ENCODE measurements at regions not wholly inside any gene's neighbourhood (a gene's known extent, or its start where the extent isn't known, plus 50 kb on each side); places are given as distances from the start of the nearest gene placed in this dataset.

DNA sequence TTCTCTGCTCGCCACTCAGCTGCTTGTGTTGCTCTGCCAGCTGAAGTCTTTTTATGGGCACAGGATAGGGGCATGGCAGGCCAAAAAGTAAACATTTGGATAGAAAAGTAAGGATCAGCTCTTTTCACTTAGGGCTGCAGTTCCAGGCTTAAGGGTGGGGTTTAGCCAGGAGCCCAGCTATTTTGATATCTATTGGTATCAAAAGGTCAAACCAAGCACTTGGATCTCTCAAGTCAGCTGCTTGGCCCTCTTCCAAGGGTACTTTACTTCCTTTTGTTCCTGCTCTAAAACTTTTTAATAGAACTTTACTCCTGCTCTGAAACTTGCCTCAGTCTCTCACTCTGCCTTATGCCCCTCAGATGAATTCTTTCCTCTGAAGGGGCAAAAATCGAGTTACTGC lies 55.7 kb upstream of the ABCC4 start:
- H3K27ac ChIP-seq (replicated peaks; ENCODE audit: low read length) = no peak overlapping the region
- H2BK5ac ChIP-seq (ENCODE audit: low read length) = no peak overlapping the region
- DNase-seq (ENCODE audit: low spot score) = no peak
- no peaks in the 10 kb centered on the region for H3K79me1 ChIP-seq (ENCODE audit: low read depth, low read length)
- no peak overlapping the region for H2BK12ac ChIP-seq (ENCODE audit: low read length)
- H3K9ac ChIP-seq (ENCODE audit: low read depth, low read length, poor library complexity) = no peak overlapping the region
- no peak overlapping the region for H2AFZ ChIP-seq (ENCODE audit: low read length)
- WGBS, 2 donors (ENCODE audit: extremely low coverage in 2 of 2, insufficient read length in 2 of 2, insufficient replicate concordance in 1 of 2) = no CpG with 5 or more reads among the region's 2 CpGs
- H2AK5ac ChIP-seq (ENCODE audit: low read depth, low read length) = no peak overlapping the region
- H3K36me3 ChIP-seq (replicated peaks in 1 of 2; ENCODE audit: control insufficient read depth in 2 of 2, insufficient read depth in 2 of 2, low read length in 2 of 2) = no peaks in the 10 kb centered on the region
- H3K23ac ChIP-seq (ENCODE audit: low read depth, low read length, poor library complexity) = no peak overlapping the region
- H3K4me3 ChIP-seq (ENCODE audit: low read length in 2 of 2) = no peak overlapping the region
- H3K4me1 ChIP-seq (ENCODE audit: control insufficient read depth in 2 of 2, insufficient read depth in 1 of 2, low read depth in 1 of 2, low read length in 2 of 2) = peaks cover 18 to 27% of the 10 kb centered on the region in 2 donors
- H3K18ac ChIP-seq (ENCODE audit: low read length) = peak overlapping the region; percentile 57
- no peak overlapping the region for H3K14ac ChIP-seq (ENCODE audit: low read length)
- no peak overlapping the region for H3K4ac ChIP-seq (ENCODE audit: low read length)
- H3K4me2 ChIP-seq (ENCODE audit: insufficient read depth, low read length, poor library complexity, severe bottlenecking) = no peak overlapping the region
- no peak overlapping the region for H4K91ac ChIP-seq (ENCODE audit: low read depth, low read length, poor library complexity)
- no peak overlapping the region for H4K8ac ChIP-seq (ENCODE audit: low read depth, low read length)
- H3K9me3 ChIP-seq (replicated peaks in 1 of 2; ENCODE audit: control insufficient read depth in 2 of 2, insufficient read depth in 1 of 2, low read depth in 1 of 2, low read length in 2 of 2) = peaks cover 2 to 18% of the 10 kb centered on the region in 2 donors
- no peak overlapping the region for H2BK120ac ChIP-seq (ENCODE audit: low read depth, low read length)
- no peak overlapping the region for H2BK15ac ChIP-seq (ENCODE audit: low read length)
- H3K27me3 ChIP-seq (ENCODE audit: control insufficient read depth in 3 of 3, insufficient read depth in 3 of 3, low read depth in 1 of 3, low read length in 3 of 3) = no peaks in the 10 kb centered on the region

DNA sequence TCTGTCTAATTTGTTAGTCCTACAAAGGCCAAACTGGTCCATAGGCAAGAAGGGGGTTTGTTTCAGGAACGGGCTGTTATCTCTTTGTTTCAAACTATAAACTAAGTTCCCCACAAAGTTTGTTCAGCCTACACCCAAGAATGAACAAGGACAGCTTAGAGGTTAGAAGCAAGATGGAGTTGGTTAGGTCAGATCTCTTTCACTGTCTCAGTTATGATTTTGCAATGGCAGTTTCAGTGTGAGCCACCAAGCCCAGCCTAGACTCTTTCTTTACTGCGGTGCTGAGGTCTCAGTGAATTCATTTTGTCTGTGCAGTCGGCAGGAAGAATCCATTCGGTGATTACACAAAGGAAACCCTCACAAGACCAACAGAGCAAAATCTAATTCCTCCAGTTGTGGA lies 56.6 kb upstream of the ABCC4 start:
- Histone ChIP-seq H3K4me3 (ENCODE audit: low read length in 2 of 2) (no peak overlapping the region), H4K91ac (ENCODE audit: low read depth, low read length, poor library complexity) (no peak overlapping the region), H3K4me1 (ENCODE audit: control insufficient read depth in 2 of 2, insufficient read depth in 1 of 2, low read depth in 1 of 2, low read length in 2 of 2) (peaks cover 16 to 27% of the 10 kb centered on the region in 2 donors), H3K14ac (ENCODE audit: low read length) (no peak overlapping the region), H3K23ac (ENCODE audit: low read depth, low read length, poor library complexity) (no peak overlapping the region), H3K36me3 (replicated peaks in 1 of 2; ENCODE audit: control insufficient read depth in 2 of 2, insufficient read depth in 2 of 2, low read length in 2 of 2) (no peaks in the 10 kb centered on the region), H4K8ac (ENCODE audit: low read depth, low read length) (no peak overlapping the region), H3K27ac (replicated peaks; ENCODE audit: low read length) (peak overlapping the region; percentile 37), H2BK120ac (ENCODE audit: low read depth, low read length) (no peak overlapping the region), H3K79me1 (ENCODE audit: low read depth, low read length) (no peaks in the 10 kb centered on the region), H3K18ac (ENCODE audit: low read length) (no peak overlapping the region), H3K9me3 (replicated peaks in 1 of 2; ENCODE audit: control insufficient read depth in 2 of 2, insufficient read depth in 1 of 2, low read depth in 1 of 2, low read length in 2 of 2) (peaks cover 2 to 12% of the 10 kb centered on the region in 2 donors), H3K27me3 (ENCODE audit: control insufficient read depth in 3 of 3, insufficient read depth in 3 of 3, low read depth in 1 of 3, low read length in 3 of 3) (no peaks in the 10 kb centered on the region), H2AK5ac (ENCODE audit: low read depth, low read length) (no peak overlapping the region), H2AFZ (ENCODE audit: low read length) (peak overlapping the region; percentile 70), H3K9ac (ENCODE audit: low read depth, low read length, poor library complexity) (no peak overlapping the region), H3K4ac (ENCODE audit: low read length) (no peak overlapping the region), H2BK5ac (ENCODE audit: low read length) (no peak overlapping the region), H2BK15ac (ENCODE audit: low read length) (no peak overlapping the region), H2BK12ac (ENCODE audit: low read length) (no peak overlapping the region), H3K4me2 (ENCODE audit: insufficient read depth, low read length, poor library complexity, severe bottlenecking) (no peak overlapping the region)
- WGBS, 2 donors (ENCODE audit: extremely low coverage in 2 of 2, insufficient read length in 2 of 2, insufficient replicate concordance in 1 of 2) = no CpG with 5 or more reads among the region's 4 CpGs
- peak; percentile 18 for DNase-seq (ENCODE audit: low spot score)

DNA sequence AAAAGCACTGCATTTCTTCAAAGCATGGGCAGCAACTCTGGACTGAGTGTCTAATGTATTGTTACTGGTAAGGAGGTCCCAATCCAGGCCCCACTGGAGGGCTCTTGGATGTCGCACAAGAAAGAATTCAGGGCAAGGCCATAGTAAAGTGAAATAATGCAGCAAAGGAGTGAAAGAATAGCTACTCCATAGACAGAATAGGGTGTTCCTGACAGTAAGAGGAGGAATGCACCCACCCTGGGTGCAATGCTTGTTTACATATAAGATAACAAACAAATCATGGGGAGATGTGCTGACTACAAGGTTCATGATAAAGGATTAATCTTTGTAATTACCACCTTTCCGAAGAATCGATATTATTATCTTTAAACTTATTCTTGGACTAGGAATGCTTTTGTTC lies 58.8 kb upstream of the ABCC4 start:
- Histone ChIP-seq H2AFZ (ENCODE audit: low read length) (no peak overlapping the region), H2BK5ac (ENCODE audit: low read length) (no peak overlapping the region), H3K9ac (ENCODE audit: low read depth, low read length, poor library complexity) (no peak overlapping the region), H3K79me1 (ENCODE audit: low read depth, low read length) (no peaks in the 10 kb centered on the region), H3K4me3 (ENCODE audit: low read length in 2 of 2) (no peak overlapping the region), H4K8ac (ENCODE audit: low read depth, low read length) (no peak overlapping the region), H3K14ac (ENCODE audit: low read length) (no peak overlapping the region), H3K9me3 (replicated peaks in 1 of 2; ENCODE audit: control insufficient read depth in 2 of 2, insufficient read depth in 1 of 2, low read depth in 1 of 2, low read length in 2 of 2) (peaks cover 2 to 10% of the 10 kb centered on the region in 2 donors), H3K4me1 (ENCODE audit: control insufficient read depth in 2 of 2, insufficient read depth in 1 of 2, low read depth in 1 of 2, low read length in 2 of 2) (peaks cover 8 to 12% of the 10 kb centered on the region in 2 donors), H4K91ac (ENCODE audit: low read depth, low read length, poor library complexity) (no peak overlapping the region), H3K18ac (ENCODE audit: low read length) (no peak overlapping the region), H3K27ac (replicated peaks; ENCODE audit: low read length) (no peak overlapping the region), H2BK15ac (ENCODE audit: low read length) (no peak overlapping the region), H3K36me3 (replicated peaks in 1 of 2; ENCODE audit: control insufficient read depth in 2 of 2, insufficient read depth in 2 of 2, low read length in 2 of 2) (no peaks in the 10 kb centered on the region), H3K4me2 (ENCODE audit: insufficient read depth, low read length, poor library complexity, severe bottlenecking) (no peak overlapping the region), H3K23ac (ENCODE audit: low read depth, low read length, poor library complexity) (no peak overlapping the region), H3K27me3 (ENCODE audit: control insufficient read depth in 3 of 3, insufficient read depth in 3 of 3, low read depth in 1 of 3, low read length in 3 of 3) (no peaks in the 10 kb centered on the region), H2AK5ac (ENCODE audit: low read depth, low read length) (no peak overlapping the region), H2BK12ac (ENCODE audit: low read length) (no peak overlapping the region), H3K4ac (ENCODE audit: low read length) (no peak overlapping the region), H2BK120ac (ENCODE audit: low read depth, low read length) (no peak overlapping the region)
- DNase-seq (ENCODE audit: low spot score) = no peak
- WGBS, 2 donors (ENCODE audit: extremely low coverage in 2 of 2, insufficient read length in 2 of 2, insufficient replicate concordance in 1 of 2) = no CpG with 5 or more reads among the region's 3 CpGs

DNA sequence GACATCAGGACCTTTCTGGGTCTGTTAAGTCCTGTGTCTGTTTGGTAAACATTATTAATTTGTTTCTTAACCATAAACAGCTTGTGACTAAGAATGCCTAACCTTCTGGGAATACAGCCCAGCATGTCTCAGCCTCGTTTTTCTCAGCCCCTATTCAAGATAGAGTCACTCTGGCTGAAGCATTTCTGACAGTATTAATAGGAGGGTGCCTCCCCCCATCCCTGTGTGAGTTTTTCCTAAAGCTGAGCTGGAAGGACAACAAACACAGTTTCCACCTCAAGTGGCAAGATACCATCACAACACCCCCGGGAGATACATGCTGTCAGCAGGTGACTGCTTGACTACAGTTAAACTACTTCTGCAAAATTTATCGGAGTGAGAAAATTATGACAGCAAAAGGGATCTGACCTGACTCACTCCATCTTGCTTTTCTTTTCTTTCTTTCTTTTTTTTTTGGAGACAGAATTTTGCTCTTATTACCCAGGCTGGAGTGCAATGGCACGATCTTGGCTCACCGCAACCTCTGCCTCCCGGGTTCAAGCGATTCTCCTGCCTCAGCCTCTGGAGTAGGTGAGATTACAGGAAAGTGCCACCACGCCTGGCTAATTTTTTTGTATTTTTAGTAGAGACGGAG lies 59.3 kb upstream of the ABCC4 start:
- Histone ChIP-seq H3K4me3 (ENCODE audit: low read length in 2 of 2) (no peak overlapping the region), H4K91ac (ENCODE audit: low read depth, low read length, poor library complexity) (no peak overlapping the region), H2BK12ac (ENCODE audit: low read length) (no peak overlapping the region), H4K8ac (ENCODE audit: low read depth, low read length) (no peak overlapping the region), H3K23ac (ENCODE audit: low read depth, low read length, poor library complexity) (no peak overlapping the region), H3K4me1 (ENCODE audit: control insufficient read depth in 2 of 2, insufficient read depth in 1 of 2, low read depth in 1 of 2, low read length in 2 of 2) (peaks cover 7% of the 10 kb centered on the region in 2 donors), H3K9ac (ENCODE audit: low read depth, low read length, poor library complexity) (no peak overlapping the region), H2BK120ac (ENCODE audit: low read depth, low read length) (no peak overlapping the region), H3K27me3 (ENCODE audit: control insufficient read depth in 3 of 3, insufficient read depth in 3 of 3, low read depth in 1 of 3, low read length in 3 of 3) (no peaks in the 10 kb centered on the region), H3K36me3 (replicated peaks in 1 of 2; ENCODE audit: control insufficient read depth in 2 of 2, insufficient read depth in 2 of 2, low read length in 2 of 2) (no peaks in the 10 kb centered on the region), H3K27ac (replicated peaks; ENCODE audit: low read length) (no peak overlapping the region), H2BK5ac (ENCODE audit: low read length) (no peak overlapping the region), H3K4me2 (ENCODE audit: insufficient read depth, low read length, poor library complexity, severe bottlenecking) (no peak overlapping the region), H3K18ac (ENCODE audit: low read length) (no peak overlapping the region), H2AFZ (ENCODE audit: low read length) (no peak overlapping the region), H3K14ac (ENCODE audit: low read length) (no peak overlapping the region), H2BK15ac (ENCODE audit: low read length) (no peak overlapping the region), H2AK5ac (ENCODE audit: low read depth, low read length) (no peak overlapping the region), H3K9me3 (replicated peaks in 1 of 2; ENCODE audit: control insufficient read depth in 2 of 2, insufficient read depth in 1 of 2, low read depth in 1 of 2, low read length in 2 of 2) (peaks cover 2 to 10% of the 10 kb centered on the region in 2 donors), H3K79me1 (ENCODE audit: low read depth, low read length) (no peaks in the 10 kb centered on the region), H3K4ac (ENCODE audit: low read length) (no peak overlapping the region)
- DNase-seq (ENCODE audit: low spot score) = no peak
- no CpG with 5 or more reads among the region's 9 CpGs for WGBS, 2 donors (ENCODE audit: extremely low coverage in 2 of 2, insufficient read length in 2 of 2, insufficient replicate concordance in 1 of 2)

All from neuronal stem cell (in vitro differentiated cells).